ENCODE measurements at regions not wholly inside any gene's neighbourhood (a gene's known extent, or its start where the extent isn't known, plus 50 kb on each side); places are given as distances from the start of the nearest gene placed in this dataset.
"Not testable (repeated sequence)": the region's sequence is repeated elsewhere in the genome, so short reads cannot be mapped to it uniquely, and the experiment has no call there.

DNA sequence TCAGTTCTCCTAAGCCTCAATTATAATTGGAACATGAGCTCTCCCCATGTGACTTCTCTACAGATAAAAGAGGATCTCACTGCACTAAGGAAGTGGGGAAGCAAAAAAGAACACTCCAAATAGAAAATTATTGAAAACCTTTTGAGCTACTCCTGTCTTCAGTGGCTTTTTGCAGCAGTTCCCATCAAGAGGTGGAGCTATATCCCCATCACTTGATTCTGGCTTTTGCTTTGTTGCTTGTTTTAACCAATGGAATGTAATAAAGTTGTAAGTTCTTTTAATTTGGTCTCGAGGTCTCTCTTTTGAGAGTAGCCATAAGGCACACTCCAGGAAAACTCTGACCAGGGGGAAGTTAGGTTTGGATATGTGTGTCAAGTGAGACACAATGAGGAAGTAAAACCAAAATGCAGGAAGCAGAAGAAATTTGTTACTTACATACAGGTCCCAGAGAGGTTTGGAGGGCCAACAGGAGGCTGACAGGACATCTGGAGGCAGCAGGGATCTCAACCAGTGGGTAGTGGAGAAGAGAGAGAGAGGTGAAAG, 569.4 kb downstream of the HTR7 start:
- DNase-seq: no peak

DNA sequence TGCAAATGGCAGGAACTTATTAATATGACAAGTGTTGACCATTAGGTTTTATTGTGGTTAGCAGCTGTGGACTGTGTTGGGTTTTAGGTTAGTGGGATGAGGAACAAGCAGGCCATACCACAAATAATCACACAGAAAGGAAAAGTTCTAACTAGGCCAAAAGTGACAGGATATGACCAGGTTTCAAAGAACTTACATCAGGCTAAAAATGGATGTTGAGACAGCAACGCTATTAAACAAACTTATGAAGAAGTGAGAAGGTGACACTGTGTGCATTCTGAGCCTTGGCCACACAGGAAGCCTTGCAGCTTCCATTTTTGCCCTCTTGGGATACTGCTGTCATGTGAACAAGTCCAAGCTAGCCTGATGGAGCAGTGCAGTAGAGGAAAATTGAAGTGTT, 568.8 kb downstream of the HTR7 start:
- DNase-seq: no peak

DNA sequence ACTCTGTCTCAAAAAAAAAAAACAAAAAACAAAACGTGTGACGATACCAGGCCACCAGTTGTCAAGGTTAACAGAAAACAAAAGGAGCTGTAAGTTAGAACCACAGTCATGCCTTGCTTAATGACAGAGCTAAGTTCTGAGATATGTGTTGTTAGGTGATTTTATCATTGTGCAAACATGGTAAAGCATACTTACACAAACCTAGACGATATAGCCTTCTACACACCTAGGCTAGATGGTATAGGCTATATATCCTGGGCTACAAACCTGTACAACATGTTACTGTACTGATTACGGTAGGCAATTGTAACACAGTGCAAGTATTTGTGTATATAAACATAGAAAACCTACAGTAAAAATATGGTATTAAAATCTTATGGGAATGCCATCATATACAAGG, 564.2 kb downstream of the HTR7 start:
- DNase-seq: no peak

DNA sequence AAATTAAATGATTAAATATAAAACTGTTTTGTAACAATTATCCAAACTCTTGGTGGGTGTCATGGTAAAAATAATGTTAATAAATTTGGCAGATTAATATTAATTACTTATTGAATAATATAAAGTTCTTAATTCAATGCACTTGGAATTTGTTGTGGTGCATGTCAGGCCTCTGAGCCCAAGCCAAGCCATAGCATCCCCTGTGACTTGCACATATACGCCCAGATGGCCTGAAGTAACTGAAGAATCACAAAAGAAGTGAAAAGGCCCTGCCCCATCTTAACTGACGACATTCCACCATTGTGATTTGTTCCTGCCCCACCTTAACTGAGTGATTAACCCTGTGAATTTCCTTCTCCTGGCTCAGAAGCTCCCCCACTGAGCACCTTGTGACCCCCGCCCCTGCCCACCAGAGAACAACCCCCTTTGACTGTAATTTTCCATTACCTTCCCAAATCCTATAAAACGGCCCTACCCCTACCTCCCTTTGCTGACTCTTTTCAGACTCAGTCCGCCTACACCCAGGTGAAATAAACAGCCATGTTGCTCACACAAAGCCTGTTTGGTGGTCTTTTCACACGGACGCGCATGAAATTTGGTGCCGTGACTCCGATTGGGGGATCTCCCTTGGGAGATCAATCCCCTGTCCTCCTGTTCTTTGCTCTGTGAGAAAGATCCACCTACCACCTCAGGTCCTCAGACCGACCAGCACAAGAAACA, 562.9 kb downstream of the HTR7 start:
- DNase-seq: not testable (repeated sequence)

- DNase-seq: not testable (repeated sequence)
These were observed 555.8 kb downstream of the HTR7 start for GRCh38 chr10:90302031-90302430.

DNA sequence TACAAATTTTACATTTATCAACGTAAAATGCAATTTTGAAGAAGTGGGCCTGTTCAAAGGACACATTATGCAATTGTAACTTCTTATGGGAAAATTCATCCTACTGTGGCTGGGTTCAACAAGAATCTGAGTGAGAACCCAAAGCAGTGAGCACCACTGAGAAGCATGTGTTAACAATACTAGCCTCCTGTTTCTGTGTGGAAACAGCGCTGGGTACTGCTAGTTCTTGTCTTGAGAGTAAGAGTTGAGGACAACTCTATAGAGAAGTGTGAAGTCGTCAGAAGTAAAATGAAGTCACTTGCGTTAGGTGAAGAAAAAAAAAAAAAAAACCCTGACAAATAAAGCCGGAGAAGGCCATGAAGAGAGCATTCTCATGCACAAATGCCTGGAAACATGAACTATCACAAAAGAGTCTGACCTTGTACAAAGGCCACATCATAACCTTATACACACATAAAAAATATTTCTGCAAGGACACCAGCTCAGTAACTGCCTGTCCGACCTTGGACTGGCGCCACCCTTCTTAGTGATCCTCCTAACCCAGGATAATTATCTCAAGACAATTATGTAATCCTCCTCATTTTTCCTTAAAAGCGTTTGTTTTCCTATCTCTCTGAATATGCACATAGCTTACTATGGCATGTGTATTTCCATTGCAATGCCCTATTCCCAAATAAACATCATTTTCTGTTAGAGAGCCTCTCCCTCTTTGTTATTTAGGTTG, 554.9 kb downstream of the HTR7 start:
- DNase-seq: no peak

GRCh38 chr10:90304533-90304932, 553.3 kb downstream of the HTR7 start:
- no peak for DNase-seq

GRCh38 chr10:90306187-90306586, 551.7 kb downstream of the HTR7 start:
- no peak for DNase-seq

- DNase-seq: no peak
These were observed 549.6 kb downstream of the HTR7 start for GRCh38 chr10:90308223-90308622.

GRCh38 chr10:90313576-90314325, 544.1 kb downstream of the HTR7 start:
- DNase-seq: no peak

- DNase-seq: no peak
These were observed 543.1 kb downstream of the HTR7 start for GRCh38 chr10:90314718-90315117.

DNA sequence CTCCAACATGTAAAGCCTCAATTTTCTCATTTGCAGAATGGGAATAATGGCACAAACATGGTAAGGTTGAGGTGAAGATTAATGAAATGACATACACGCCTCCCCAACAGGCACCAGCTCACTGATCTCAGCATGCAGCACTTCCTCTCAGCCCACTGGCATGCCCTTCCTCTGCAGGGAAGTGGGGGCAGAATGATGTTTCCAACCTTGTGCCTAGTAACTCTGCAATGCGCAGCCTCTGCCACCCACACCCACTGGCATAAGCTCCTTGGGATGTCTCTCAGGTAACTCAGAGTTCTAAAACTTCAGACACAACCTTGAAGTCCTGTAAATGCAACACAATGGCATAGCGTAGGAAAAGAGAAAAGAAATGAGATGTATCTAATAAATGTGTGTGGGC, 540.7 kb downstream of the HTR7 start:
- no peak for DNase-seq

GRCh38 chr10:90318659-90319058, 539.2 kb downstream of the HTR7 start:
- no peak for DNase-seq

DNA sequence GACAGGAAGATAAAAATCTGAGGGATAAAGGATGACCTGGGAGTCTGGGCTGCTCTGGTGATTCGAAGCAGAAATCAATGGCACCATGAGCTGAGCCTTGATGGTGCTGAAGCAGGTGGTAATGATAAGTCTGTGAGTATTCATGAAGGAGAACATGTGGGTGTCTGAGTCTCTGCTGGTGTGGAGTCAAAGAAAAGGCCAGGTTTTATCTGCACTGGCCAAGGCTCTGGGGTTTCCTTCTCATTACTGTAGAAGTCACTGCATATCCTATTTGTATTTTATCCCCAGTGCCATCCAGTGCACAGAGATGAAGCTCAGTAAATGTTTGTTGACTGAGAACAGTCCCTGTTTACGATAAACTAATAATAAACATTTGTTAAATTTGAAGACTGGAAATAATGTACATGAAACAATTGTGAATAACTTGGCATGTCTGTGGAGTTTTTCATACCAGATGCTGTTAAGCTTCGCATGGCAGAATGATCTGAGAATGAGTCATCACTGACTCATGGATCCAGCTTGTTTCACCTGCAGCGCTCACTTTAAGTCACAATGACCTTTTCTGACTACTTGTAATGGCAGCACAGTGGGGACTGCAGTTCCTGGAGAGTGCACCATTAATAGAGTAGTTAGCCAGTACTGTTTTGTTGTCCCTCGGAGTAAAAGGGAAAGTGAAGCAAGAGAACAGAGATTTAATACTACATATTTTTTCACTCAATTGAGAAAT, 538.5 kb downstream of the HTR7 start:
- DNase-seq: no peak

GRCh38 chr10:90321132-90321816, 536.6 kb downstream of the HTR7 start:
- DNase-seq: no peak

- DNase-seq: no peak
These were observed 531.2 kb downstream of the HTR7 start for GRCh38 chr10:90326498-90327267.

GRCh38 chr10:90327611-90328010, 530.2 kb downstream of the HTR7 start:
- no peak for DNase-seq

- no peak for DNase-seq
These were observed 529.4 kb downstream of the HTR7 start for GRCh38 chr10:90328459-90328858.

DNA sequence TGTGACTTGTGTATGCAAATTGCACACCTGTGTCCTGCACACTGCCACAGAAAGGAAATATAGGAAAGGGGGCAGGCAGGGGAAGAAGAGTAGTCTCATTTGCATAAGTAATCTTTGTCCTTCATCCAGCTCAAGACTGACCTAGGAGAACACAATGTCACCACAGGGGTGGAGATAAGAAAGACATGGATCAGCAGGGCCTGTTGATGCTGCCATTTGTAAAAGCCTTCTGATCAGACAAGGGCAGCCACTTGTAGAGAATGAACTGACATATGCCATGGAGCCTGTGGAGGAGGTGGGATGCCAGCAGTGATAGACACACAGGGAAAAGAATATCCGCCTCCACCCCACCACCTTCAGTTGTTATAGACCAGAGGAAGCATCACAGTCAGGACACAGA, 528.9 kb downstream of the HTR7 start:
- no peak for DNase-seq

GRCh38 chr10:90337316-90337715, 520.5 kb downstream of the HTR7 start:
- no peak for DNase-seq

DNA sequence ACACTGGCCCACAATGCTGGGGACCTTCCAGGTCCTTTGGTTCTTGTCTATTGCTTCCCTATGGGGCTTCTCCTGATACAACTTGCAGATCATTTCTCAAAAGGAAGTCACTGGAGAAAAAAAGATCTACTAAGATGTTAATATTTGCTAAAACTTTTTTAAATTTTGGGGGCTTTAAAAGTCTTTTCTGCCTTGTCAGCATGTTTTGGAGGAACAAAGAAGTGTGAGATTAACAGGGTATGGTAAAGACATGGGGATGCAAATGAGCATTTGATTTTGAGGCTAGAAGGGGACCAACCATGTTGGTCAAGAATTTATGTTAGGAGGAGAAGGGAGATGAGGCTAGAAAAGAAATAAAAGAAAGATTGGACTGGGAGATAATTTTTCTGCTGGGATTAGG, 515.4 kb downstream of the HTR7 start:
- no peak for DNase-seq

DNA sequence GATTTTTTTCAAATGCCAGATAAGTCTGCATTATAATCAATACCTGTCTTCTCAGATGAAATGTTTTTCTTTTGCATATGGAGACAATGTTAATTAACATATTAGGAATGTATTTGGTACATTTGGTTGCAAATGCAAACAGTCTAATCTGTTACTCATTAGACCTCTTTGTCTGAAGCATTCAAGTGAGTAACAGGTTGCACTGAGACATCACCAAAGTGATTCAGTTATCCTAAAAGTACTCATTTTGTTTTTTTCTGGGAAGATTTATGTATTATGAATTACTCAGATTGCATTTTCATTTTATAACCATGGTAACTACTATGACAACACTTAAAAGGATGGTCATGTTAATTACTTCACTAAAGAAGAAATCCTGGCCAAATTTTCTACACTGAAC, 513.6 kb downstream of the HTR7 start:
- DNase-seq: no peak
